Upper lobe of left lung (tissue), 4 donors: ENCODE measurements at regions not wholly inside any gene's neighbourhood (a gene's known extent, or its start where the extent isn't known, plus 50 kb on each side); places are given as distances from the start of the nearest gene placed in this dataset.

ENCODE experiments used
- CTCF ChIP-seq, 6 experiments: fragments of 450-650 bp in 4 of 6; fragments of 200-600 bp in 2 of 6; sonication (generic) in 2 of 6; IDR thresholded peaks; one replicate each; pipeline ENCODE4 v1.5.1; 2016 to 2019; ENCODE audit warnings: antibody characterized with exemption in 6 of 6
- EP300 ChIP-seq, 4 donors: sonication (generic); formaldehyde crosslinking; IDR thresholded peaks; one replicate each; pipeline ENCODE4 v1.5.1; 2017; ENCODE audit warnings: antibody characterized with exemption in 4 of 4, control low read depth in 2 of 4
- POLR2A ChIP-seq, 4 donors: fragments of 450-650 bp; IDR thresholded peaks; one replicate each; pipeline ENCODE4 v1.5.1; 2016 to 2017; ENCODE audit warnings: antibody characterized with exemption in 4 of 4, mild to moderate bottlenecking in 2 of 4
- POLR2AphosphoS5 ChIP-seq, 2 donors: sonication (generic); formaldehyde crosslinking; IDR thresholded peaks; one replicate each; pipeline ENCODE4 v1.5.1; 2017; ENCODE audit warnings: antibody characterized with exemption in 2 of 2

- TF ChIP-seq POLR2A (IDR thresholded peaks at IDR 0.05) (no peak), CTCF (IDR thresholded peaks at IDR 0.05) (no peak), POLR2AphosphoS5 (IDR thresholded peaks at IDR 0.05) (no peak), EP300 (IDR thresholded peaks at IDR 0.05) (no peak)
These were observed 233.1 kb upstream of the WSCD1 start for GRCh38 chr17:5837055-5837491.
